Left lobe of liver (tissue), 2 donors: ENCODE measurements at regions not wholly inside any gene's neighbourhood (a gene's known extent, or its start where the extent isn't known, plus 50 kb on each side); places are given as distances from the start of the nearest gene placed in this dataset.
A peak's percentile ranks its signal among the peaks of the same experiment; 100 is the strongest.

Experiments
- ATAC-seq: fragments of 200-7000 bp; cut with Tn5 transposase; one replicate; pipeline ENCODE4 v1.9.1; 2020; ENCODE audit warnings: mild to moderate bottlenecking, moderate library complexity
- DNase-seq: peaks from one replicate; pipeline ENCODE4 v3.0.0-alpha.2; 2020; ENCODE audit warnings: low spot score
- donor health status: DM: no; HTN: no; CAD: no; lungs with moderate emphysema.
- donor health status: DM: no; HTN: yes; CAD: no.

- DNase-seq (no peak), ATAC-seq (peak; percentile 42)
Observed at GRCh38 chr18:23077493-23078256, 57.6 kb upstream of the CABLES1 start.

GRCh38 chr18:23085066-23085465 is 50.2 kb upstream of the CABLES1 start:
- ATAC-seq (no peak), DNase-seq (no peak)
